ENCODE measurements at regions not wholly inside any gene's neighbourhood (a gene's known extent, or its start where the extent isn't known, plus 50 kb on each side); places are given as distances from the start of the nearest gene placed in this dataset.

GRCh38 chr11:122253589-122254231, 137.7 kb upstream of the BLID start:
- H3K4me3 ChIP-seq (ENCODE audit: control insufficient read depth, low read depth, low read length), result no peak overlapping the region
- TF ChIP-seq CTCF (conservative IDR thresholded peaks at IDR 0.05; ENCODE audit: control insufficient read depth, insufficient read depth, low read depth, low read length), result no peak
- peak; percentile 20 for DNase-seq (ENCODE audit: low read depth)

- DNase-seq (ENCODE audit: low read depth), result no peak
- H3K4me3 ChIP-seq (ENCODE audit: control insufficient read depth, low read depth, low read length), result no peak overlapping the region
- no peak for TF ChIP-seq CTCF (conservative IDR thresholded peaks at IDR 0.05; ENCODE audit: control insufficient read depth, insufficient read depth, low read depth, low read length)
Measured at GRCh38 chr11:122248939-122249338, 132.9 kb upstream of the BLID start.

GRCh38 chr11:122248131-122248530, 132.1 kb upstream of the BLID start:
- H3K4me3 ChIP-seq (ENCODE audit: control insufficient read depth, low read depth, low read length), result no peak overlapping the region
- no peak for TF ChIP-seq CTCF (conservative IDR thresholded peaks at IDR 0.05; ENCODE audit: control insufficient read depth, insufficient read depth, low read depth, low read length)
- no peak for DNase-seq (ENCODE audit: low read depth)

GRCh38 chr11:122246874-122247273, 130.9 kb upstream of the BLID start:
- TF ChIP-seq CTCF (conservative IDR thresholded peaks at IDR 0.05; ENCODE audit: control insufficient read depth, insufficient read depth, low read depth, low read length), result no peak
- peak; percentile 11 for DNase-seq (ENCODE audit: low read depth)
- no peak overlapping the region for H3K4me3 ChIP-seq (ENCODE audit: control insufficient read depth, low read depth, low read length)

GRCh38 chr11:122242731-122243130, 126.7 kb upstream of the BLID start:
- no peak for TF ChIP-seq CTCF (conservative IDR thresholded peaks at IDR 0.05; ENCODE audit: control insufficient read depth, insufficient read depth, low read depth, low read length)
- no peak overlapping the region for H3K4me3 ChIP-seq (ENCODE audit: control insufficient read depth, low read depth, low read length)
- DNase-seq (ENCODE audit: low read depth), result no peak

- no peak for DNase-seq (ENCODE audit: low read depth)
- H3K4me3 ChIP-seq (ENCODE audit: control insufficient read depth, low read depth, low read length), result no peak overlapping the region
- TF ChIP-seq CTCF (conservative IDR thresholded peaks at IDR 0.05; ENCODE audit: control insufficient read depth, insufficient read depth, low read depth, low read length), result no peak
Measured at GRCh38 chr11:122241566-122241965, 125.6 kb upstream of the BLID start.

- H3K4me3 ChIP-seq (ENCODE audit: control insufficient read depth, low read depth, low read length), result no peak overlapping the region
- no peak for TF ChIP-seq CTCF (conservative IDR thresholded peaks at IDR 0.05; ENCODE audit: control insufficient read depth, insufficient read depth, low read depth, low read length)
- no peak for DNase-seq (ENCODE audit: low read depth)
Measured at GRCh38 chr11:122240638-122241037, 124.6 kb upstream of the BLID start.

Data from fibroblast of mammary gland (primary cell).